ENCODE measurements at regions not wholly inside any gene's neighbourhood (a gene's known extent, or its start where the extent isn't known, plus 50 kb on each side); places are given as distances from the start of the nearest gene placed in this dataset.

GRCh38 chr22:34638128-34638527 lies 427.8 kb upstream of the ISX start:
- ChIA-PET POLR2A (no interaction called here), CTCF (ENCODE audit: low intra/inter-chr PET ratio, low total read pairs) (no interaction called here)
- 0% methylated on average over 2 of the region's 2 CpGs for WGBS (ENCODE audit: low lambda C conversion rate)
- no TSS peak for BruUV-seq (replicated peaks)
- Histone ChIP-seq H3K79me2 (ENCODE audit: insufficient read depth, low read length) (no peaks in the 10 kb centered on the region), H3K4me2 (ENCODE audit: low read depth, low read length) (no peak overlapping the region), H3K27ac (ENCODE audit: extremely low read length, insufficient read depth, low read length) (no peak overlapping the region), H3K36me3 (replicated peaks in 1 of 2; ENCODE audit: control insufficient read depth in 1 of 2, insufficient read depth in 2 of 2, low read length in 2 of 2) (no peaks in the 10 kb centered on the region), H3K4me3 (replicated peaks in 1 of 3; ENCODE audit: insufficient read depth in 1 of 3, low read depth in 2 of 3, low read length in 3 of 3) (no peak overlapping the region), H3K27me3 (ENCODE audit: control insufficient read depth in 1 of 2, insufficient read depth in 2 of 2, low read length in 2 of 2) (peaks cover 0 to 6% of the 10 kb centered on the region in 2 experiments; a peak in 1 of 5 replicates), H3K4me1 (ENCODE audit: insufficient read depth, low read length) (no peaks in the 10 kb centered on the region), H4K20me1 (ENCODE audit: insufficient read depth, low read length) (no peaks in the 10 kb centered on the region), H2AFZ (ENCODE audit: low read length) (no peak overlapping the region), H3K9me3 (ENCODE audit: low read length) (no peaks in the 10 kb centered on the region), H3K9ac (ENCODE audit: insufficient read depth, low read depth, low read length) (no peak overlapping the region)
- TF ChIP-seq MEIS2 (CRISPR knock-in tag; IDR thresholded peaks at IDR 0.05), result no peak
- no peak for TF ChIP-seq ZNF7 (CRISPR knock-in tag; IDR thresholded peaks at IDR 0.05)
- TF ChIP-seq ZNF121 (CRISPR knock-in tag; IDR thresholded peaks at IDR 0.05), result no peak
- no peak for TF ChIP-seq BORCS8-MEF2B (CRISPR knock-in tag; IDR thresholded peaks at IDR 0.05)
- TF ChIP-seq MTERF4 (CRISPR knock-in tag; IDR thresholded peaks at IDR 0.05), result no peak
- TF ChIP-seq ZFP36L2 (CRISPR knock-in tag; IDR thresholded peaks at IDR 0.05), result no peak
- no peak for TF ChIP-seq SRSF9 (IDR thresholded peaks at IDR 0.05; ENCODE audit: borderline replicate concordance, insufficient read depth, low read depth, low read length, poor library complexity, severe bottlenecking)
- no peak for TF ChIP-seq ZKSCAN5 (CRISPR knock-in tag; IDR thresholded peaks at IDR 0.05)
- TF ChIP-seq HOXD1 (CRISPR knock-in tag; IDR thresholded peaks at IDR 0.05), result no peak
- TF ChIP-seq ZNF225 (CRISPR knock-in tag; IDR thresholded peaks at IDR 0.05), result no peak
- no peak for TF ChIP-seq ZNF446 (CRISPR knock-in tag; IDR thresholded peaks at IDR 0.05)
- TF ChIP-seq REL (CRISPR knock-in tag; conservative IDR thresholded peaks at IDR 0.05), result no peak
- TF ChIP-seq FOXK1 (CRISPR knock-in tag; IDR thresholded peaks at IDR 0.05; ENCODE audit: borderline replicate concordance, low read depth), result no peak
- intact Hi-C loops (cut with micrococcal nuclease; ENCODE audit: unreplicated experiment) (no loop called here), in situ Hi-C loops (cut with HindIII; ENCODE audit: extremely low pct_ligation_motif_present, low pct_unique_long_range_greater_than_20kb) (no loop called here)
- FAIRE-seq, result no peak
- DNase-seq (ENCODE audit: low spot score), result no peak
- no peak for ATAC-seq

Data from HepG2 (cell line).